ENCODE measurements at regions not wholly inside any gene's neighbourhood (a gene's known extent, or its start where the extent isn't known, plus 50 kb on each side); places are given as distances from the start of the nearest gene placed in this dataset.

- Histone ChIP-seq H3K9ac (ENCODE audit: low read length) (no peak overlapping the region), H3K4me2 (ENCODE audit: low read length) (no peak overlapping the region), H4K20me1 (ENCODE audit: insufficient read depth, low read length) (no peaks in the 10 kb centered on the region), H3K79me2 (ENCODE audit: insufficient read depth, low read length) (no peaks in the 10 kb centered on the region), H3K9me3 (ENCODE audit: insufficient read depth, low read depth, low read length) (no peaks in the 10 kb centered on the region), H3K27me3 (ENCODE audit: insufficient read depth, low read length) (no peaks in the 10 kb centered on the region), H2AFZ (ENCODE audit: low read depth, low read length) (no peak overlapping the region), H3K36me3 (ENCODE audit: insufficient read depth, low read length) (no peaks in the 10 kb centered on the region), H3K4me3 (ENCODE audit: insufficient read depth, low read depth, low read length) (no peak overlapping the region), H3K4me1 (ENCODE audit: insufficient read depth, low read length) (no peaks in the 10 kb centered on the region), H3K27ac (ENCODE audit: low read depth, low read length) (no peak overlapping the region)
- DNase-seq (ENCODE audit: low read depth) (no peak), FAIRE-seq (no peak)
- Mint-ChIP-seq H3K27ac (ENCODE audit: unreplicated experiment) (no peak overlapping the region), H3K4me1 (ENCODE audit: low read depth, unreplicated experiment) (no peaks in the 10 kb centered on the region), H3K36me3 (ENCODE audit: low read depth, unreplicated experiment) (no peaks in the 10 kb centered on the region), H3K4me3 (ENCODE audit: unreplicated experiment) (no peak overlapping the region), H3K27me3 (ENCODE audit: low read depth, unreplicated experiment) (peaks cover 3% of the 10 kb centered on the region), H3K9me3 (ENCODE audit: unreplicated experiment) (no peaks in the 10 kb centered on the region)
- no peak for TF ChIP-seq EZH2 (IDR thresholded peaks at IDR 0.05; ENCODE audit: insufficient read depth, low read length)
- TF ChIP-seq, protein P1, sequence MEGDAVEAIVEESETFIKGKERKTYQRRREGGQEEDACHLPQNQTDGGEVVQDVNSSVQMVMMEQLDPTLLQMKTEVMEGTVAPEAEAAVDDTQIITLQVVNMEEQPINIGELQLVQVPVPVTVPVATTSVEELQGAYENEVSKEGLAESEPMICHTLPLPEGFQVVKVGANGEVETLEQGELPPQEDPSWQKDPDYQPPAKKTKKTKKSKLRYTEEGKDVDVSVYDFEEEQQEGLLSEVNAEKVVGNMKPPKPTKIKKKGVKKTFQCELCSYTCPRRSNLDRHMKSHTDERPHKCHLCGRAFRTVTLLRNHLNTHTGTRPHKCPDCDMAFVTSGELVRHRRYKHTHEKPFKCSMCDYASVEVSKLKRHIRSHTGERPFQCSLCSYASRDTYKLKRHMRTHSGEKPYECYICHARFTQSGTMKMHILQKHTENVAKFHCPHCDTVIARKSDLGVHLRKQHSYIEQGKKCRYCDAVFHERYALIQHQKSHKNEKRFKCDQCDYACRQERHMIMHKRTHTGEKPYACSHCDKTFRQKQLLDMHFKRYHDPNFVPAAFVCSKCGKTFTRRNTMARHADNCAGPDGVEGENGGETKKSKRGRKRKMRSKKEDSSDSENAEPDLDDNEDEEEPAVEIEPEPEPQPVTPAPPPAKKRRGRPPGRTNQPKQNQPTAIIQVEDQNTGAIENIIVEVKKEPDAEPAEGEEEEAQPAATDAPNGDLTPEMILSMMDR (IDR thresholded peaks at IDR 0.05; ENCODE audit: insufficient read depth, low read depth, low read length): no peak
Observed at GRCh38 chr3:25945366-25945765, 155.5 kb downstream of the OXSM start.

DNA sequence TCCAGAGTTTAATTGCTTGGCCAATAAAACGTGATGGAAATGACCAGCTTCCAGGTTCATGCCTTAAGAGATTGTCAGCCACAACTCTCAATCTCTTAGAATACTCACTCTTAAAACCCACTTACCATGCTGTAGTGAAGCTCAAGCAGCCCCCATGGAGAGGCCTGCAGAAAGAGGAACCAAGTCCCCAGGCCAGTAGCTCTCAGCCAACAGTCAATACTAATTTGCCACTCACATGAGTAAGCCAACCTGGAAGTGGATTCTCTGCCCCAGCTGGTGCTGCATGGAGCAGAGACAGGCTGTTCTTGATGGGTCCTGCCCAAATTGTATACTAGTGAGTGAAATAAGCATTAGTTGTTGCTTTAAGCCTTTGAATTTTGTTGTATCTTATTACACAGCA is 155.9 kb downstream of the OXSM start:
- H3K4me1 ChIP-seq (ENCODE audit: insufficient read depth, low read length): no peaks in the 10 kb centered on the region
- H3K4me1 Mint-ChIP-seq (ENCODE audit: low read depth, unreplicated experiment): no peaks in the 10 kb centered on the region
- H3K4me3 Mint-ChIP-seq (ENCODE audit: unreplicated experiment): no peak overlapping the region
- H2AFZ ChIP-seq (ENCODE audit: low read depth, low read length): no peak overlapping the region
- H3K9ac ChIP-seq (ENCODE audit: low read length): no peak overlapping the region
- TF ChIP-seq EZH2 (IDR thresholded peaks at IDR 0.05; ENCODE audit: insufficient read depth, low read length): no peak
- TF ChIP-seq, protein P1 (IDR thresholded peaks at IDR 0.05; ENCODE audit: insufficient read depth, low read depth, low read length): no peak
- no peaks in the 10 kb centered on the region for H3K27me3 ChIP-seq (ENCODE audit: insufficient read depth, low read length)
- H3K4me2 ChIP-seq (ENCODE audit: low read length): no peak overlapping the region
- FAIRE-seq: no peak
- no peaks in the 10 kb centered on the region for H3K9me3 Mint-ChIP-seq (ENCODE audit: unreplicated experiment)
- no peaks in the 10 kb centered on the region for H3K36me3 Mint-ChIP-seq (ENCODE audit: low read depth, unreplicated experiment)
- no peaks in the 10 kb centered on the region for H3K9me3 ChIP-seq (ENCODE audit: insufficient read depth, low read depth, low read length)
- H3K27ac ChIP-seq (ENCODE audit: low read depth, low read length): no peak overlapping the region
- no peaks in the 10 kb centered on the region for H4K20me1 ChIP-seq (ENCODE audit: insufficient read depth, low read length)
- H3K36me3 ChIP-seq (ENCODE audit: insufficient read depth, low read length): no peaks in the 10 kb centered on the region
- H3K27me3 Mint-ChIP-seq (ENCODE audit: low read depth, unreplicated experiment): peaks cover 3% of the 10 kb centered on the region
- H3K79me2 ChIP-seq (ENCODE audit: insufficient read depth, low read length): no peaks in the 10 kb centered on the region
- H3K4me3 ChIP-seq (ENCODE audit: insufficient read depth, low read depth, low read length): no peak overlapping the region
- H3K27ac Mint-ChIP-seq (ENCODE audit: unreplicated experiment): no peak overlapping the region
- DNase-seq (ENCODE audit: low read depth): no peak

DNA sequence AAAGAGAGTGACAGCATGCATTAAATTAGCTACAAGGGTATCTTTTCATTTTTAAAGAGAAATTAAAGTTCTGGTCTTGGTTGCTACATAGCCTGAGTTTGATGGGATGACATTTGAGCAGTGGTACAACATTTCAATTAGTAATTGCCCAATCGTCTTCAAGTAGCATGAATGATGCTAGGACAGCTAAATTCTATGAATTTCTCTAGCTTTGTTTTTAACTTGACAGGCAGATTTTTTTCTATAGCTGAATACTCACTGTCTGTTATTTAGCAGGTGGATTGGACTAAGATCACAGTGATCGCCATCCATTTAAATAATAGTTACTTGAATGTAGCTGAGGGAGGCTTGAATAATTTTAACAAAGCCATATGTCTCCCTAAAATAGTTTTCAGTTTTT is 162.2 kb downstream of the OXSM start:
- H3K79me2 ChIP-seq (ENCODE audit: insufficient read depth, low read length): no peaks in the 10 kb centered on the region
- no peaks in the 10 kb centered on the region for H3K36me3 ChIP-seq (ENCODE audit: insufficient read depth, low read length)
- FAIRE-seq (no peak), DNase-seq (ENCODE audit: low read depth) (no peak)
- H3K36me3 Mint-ChIP-seq (ENCODE audit: low read depth, unreplicated experiment): no peaks in the 10 kb centered on the region
- H3K4me3 Mint-ChIP-seq (ENCODE audit: unreplicated experiment): no peak overlapping the region
- H3K4me1 ChIP-seq (ENCODE audit: insufficient read depth, low read length): no peaks in the 10 kb centered on the region
- H3K27me3 Mint-ChIP-seq (ENCODE audit: low read depth, unreplicated experiment): no peaks in the 10 kb centered on the region
- H2AFZ ChIP-seq (ENCODE audit: low read depth, low read length): no peak overlapping the region
- H4K20me1 ChIP-seq (ENCODE audit: insufficient read depth, low read length): no peaks in the 10 kb centered on the region
- H3K27ac ChIP-seq (ENCODE audit: low read depth, low read length): no peak overlapping the region
- H3K4me1 Mint-ChIP-seq (ENCODE audit: low read depth, unreplicated experiment): no peaks in the 10 kb centered on the region
- TF ChIP-seq, protein P1 (IDR thresholded peaks at IDR 0.05; ENCODE audit: insufficient read depth, low read depth, low read length): no peak
- no peak for TF ChIP-seq EZH2 (IDR thresholded peaks at IDR 0.05; ENCODE audit: insufficient read depth, low read length)
- no peaks in the 10 kb centered on the region for H3K9me3 ChIP-seq (ENCODE audit: insufficient read depth, low read depth, low read length)
- H3K9ac ChIP-seq (ENCODE audit: low read length): no peak overlapping the region
- no peak overlapping the region for H3K27ac Mint-ChIP-seq (ENCODE audit: unreplicated experiment)
- no peak overlapping the region for H3K4me2 ChIP-seq (ENCODE audit: low read length)
- H3K27me3 ChIP-seq (ENCODE audit: insufficient read depth, low read length): no peaks in the 10 kb centered on the region
- H3K9me3 Mint-ChIP-seq (ENCODE audit: unreplicated experiment): no peaks in the 10 kb centered on the region
- no peak overlapping the region for H3K4me3 ChIP-seq (ENCODE audit: insufficient read depth, low read depth, low read length)

All from astrocyte (in vitro differentiated cells and primary cell).